Esophagus squamous epithelium (tissue), 4 donors: ENCODE measurements at regions not wholly inside any gene's neighbourhood (a gene's known extent, or its start where the extent isn't known, plus 50 kb on each side); places are given as distances from the start of the nearest gene placed in this dataset.

Experiments
- CTCF ChIP-seq, 6 experiments: fragments of 450-650 bp in 4 of 6; fragments of 200-600 bp in 2 of 6; sonication (generic) in 2 of 6; IDR thresholded peaks; one replicate each; pipeline ENCODE4 v1.5.1; 2016 to 2019; ENCODE audit warnings: antibody characterized with exemption in 6 of 6, mild to moderate bottlenecking in 4 of 6, moderate library complexity in 4 of 6
- POLR2A ChIP-seq, 4 donors: fragments of 450-650 bp; IDR thresholded peaks; one replicate each; pipeline ENCODE4 v1.6.1; 2017; ENCODE audit warnings: antibody characterized with exemption in 4 of 4, mild to moderate bottlenecking in 4 of 4, moderate library complexity in 3 of 4

GRCh38 chr7:70953796-70954195 lies 178.1 kb upstream of the GALNT17 start:
- TF ChIP-seq CTCF (IDR thresholded peaks at IDR 0.05), result no peak
- TF ChIP-seq POLR2A (IDR thresholded peaks at IDR 0.05), result no peak
